ENCODE measurements at regions not wholly inside any gene's neighbourhood (a gene's known extent, or its start where the extent isn't known, plus 50 kb on each side); places are given as distances from the start of the nearest gene placed in this dataset.

GRCh38 chr7:50145226-50145625, 52.2 kb upstream of the ZPBP start:
- no peak overlapping the region for H3K4me3 ChIP-seq (replicated peaks; ENCODE audit: low read depth, low read length)
- DNase-seq (ENCODE audit: low read depth) = no peak
- TF ChIP-seq CTCF (IDR thresholded peaks at IDR 0.05; ENCODE audit: low read length, missing control alignments) = no peak

Data from fibroblast of pulmonary artery (primary cell).